GM18858 (cell line): ENCODE measurements at regions not wholly inside any gene's neighbourhood (a gene's known extent, or its start where the extent isn't known, plus 50 kb on each side); places are given as distances from the start of the nearest gene placed in this dataset.

ENCODE experiments used
- ATAC-seq: cut with Tn5 transposase; IDR thresholded peaks from one replicate; pipeline ENCODE4 v1.9.1; 2021; ENCODE audit not compliant: unreplicated experiment

DNA sequence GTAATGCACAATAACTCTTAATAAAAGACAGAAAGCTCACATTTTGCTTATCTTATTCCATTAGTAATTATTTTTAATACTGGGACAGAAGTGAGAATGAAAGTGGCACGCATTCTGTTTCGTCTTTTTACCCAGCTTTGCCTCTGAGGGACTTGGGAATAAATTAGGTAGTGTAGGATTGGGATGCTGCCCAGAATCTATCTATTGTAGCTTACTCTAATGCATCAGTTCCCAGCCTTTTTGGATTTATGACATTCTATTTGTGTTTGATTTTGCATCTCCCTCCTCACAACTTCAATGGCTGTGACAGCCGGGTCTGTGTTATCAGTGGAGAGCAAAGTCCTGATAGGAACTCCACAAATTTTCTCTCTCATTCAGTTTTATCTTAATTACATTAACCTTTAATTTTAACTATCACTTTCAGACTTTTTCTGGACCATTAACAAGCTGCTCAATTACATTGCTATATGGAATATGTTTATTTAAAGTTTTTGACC lies 62.9 kb upstream of the TULP4 start:
- ATAC-seq = no peak

DNA sequence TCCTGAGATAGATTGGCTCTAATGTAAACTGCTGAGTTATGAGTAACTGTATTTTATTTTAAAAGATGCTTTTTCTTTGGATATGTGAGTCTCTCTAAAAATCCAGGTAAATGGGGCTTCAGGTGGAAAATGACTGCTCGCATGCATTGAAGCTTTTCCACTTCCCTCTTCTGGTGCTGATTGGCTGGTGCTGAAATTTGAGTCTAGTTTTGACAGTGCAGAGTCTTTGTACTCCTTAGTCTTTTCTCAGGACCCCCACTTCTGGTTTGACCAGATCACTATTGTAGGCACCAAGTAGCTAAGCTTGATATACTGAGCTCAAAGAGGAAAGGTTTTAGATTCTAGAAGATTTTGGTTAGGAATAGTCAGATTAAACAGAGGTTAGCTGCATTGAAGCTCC lies 60.7 kb upstream of the TULP4 start:
- peak; percentile 44 for ATAC-seq

DNA sequence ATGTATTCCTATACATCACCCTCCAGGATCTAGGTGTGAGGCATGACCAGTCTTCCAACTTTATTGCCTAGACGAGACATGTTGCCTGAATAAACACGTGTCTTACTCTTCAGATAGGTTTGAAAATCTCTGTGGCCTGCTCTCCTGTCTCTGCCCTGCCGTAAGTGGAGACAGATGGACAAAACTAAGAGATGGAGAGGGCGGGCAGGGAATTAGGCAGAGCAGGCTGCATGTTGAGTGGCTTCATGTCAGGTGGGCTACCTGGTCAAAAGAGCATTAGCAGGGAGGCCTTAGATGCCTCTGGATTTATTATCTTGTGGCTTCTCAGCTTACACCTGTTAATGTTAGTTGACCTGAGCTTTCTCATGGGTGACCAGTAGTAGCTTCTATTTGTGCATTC lies 59.0 kb upstream of the TULP4 start:
- no peak for ATAC-seq

DNA sequence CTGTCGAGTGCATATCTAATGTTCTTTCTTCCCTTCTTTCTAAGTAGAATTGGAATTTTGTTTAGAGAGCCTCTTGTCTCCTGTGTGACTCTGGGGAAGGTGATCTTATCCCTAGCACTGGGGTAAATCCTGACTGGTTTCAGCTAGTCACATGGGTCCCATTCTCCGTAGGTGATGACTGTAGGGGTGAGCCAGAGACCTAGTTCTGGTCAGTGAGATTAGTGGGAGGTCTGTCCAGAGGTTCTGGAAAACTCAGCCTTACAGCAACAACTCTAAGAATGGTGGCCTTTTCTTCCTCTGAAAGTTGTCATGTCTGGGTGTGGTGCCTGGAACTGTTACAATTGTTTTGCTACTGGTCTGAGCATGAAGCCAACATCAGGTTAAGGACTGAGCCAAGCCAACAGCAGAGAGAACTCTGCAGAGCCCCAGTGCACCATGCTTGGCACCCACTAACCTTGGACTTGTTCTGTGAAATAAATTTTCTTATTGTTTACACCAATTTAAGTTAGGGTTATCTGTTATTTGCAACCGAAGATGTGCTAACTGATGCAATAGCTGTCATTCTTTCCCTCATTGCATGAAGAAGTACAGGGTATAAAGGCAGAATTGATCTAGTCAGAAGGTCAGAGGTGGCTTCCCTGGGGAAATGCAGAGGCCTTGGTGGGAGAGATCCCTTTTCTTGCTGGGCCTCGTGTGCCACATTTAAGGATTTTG lies 56.8 kb upstream of the TULP4 start:
- no peak for ATAC-seq

DNA sequence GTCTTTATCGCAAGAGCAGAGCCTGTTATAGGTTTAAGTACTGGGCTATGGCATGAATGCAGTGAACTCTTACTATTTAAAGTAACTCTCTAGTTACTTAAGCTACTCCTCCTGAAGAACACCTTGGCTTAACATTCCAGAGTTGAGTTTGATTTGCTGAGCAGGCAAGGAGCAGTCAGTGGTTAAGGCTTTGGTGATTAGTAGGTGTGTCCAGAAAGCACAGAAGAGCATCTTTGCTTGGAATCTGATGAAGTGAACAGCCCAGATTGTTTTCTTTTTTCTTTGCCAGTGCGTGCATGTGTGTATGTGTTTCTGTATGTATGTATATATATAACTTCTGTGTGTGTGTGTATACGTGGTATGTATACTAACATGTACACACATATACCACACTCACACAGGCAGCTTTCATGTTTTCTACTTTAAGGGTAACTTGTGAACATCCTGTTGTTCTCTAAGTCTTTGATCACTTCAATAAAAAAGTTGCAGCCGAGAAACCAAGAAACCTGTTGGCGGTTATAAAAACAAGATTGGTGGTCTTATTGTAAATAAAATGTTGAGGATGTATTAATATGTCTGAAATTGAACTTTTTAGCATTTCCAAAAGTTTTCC lies 56.2 kb upstream of the TULP4 start:
- ATAC-seq = no peak

DNA sequence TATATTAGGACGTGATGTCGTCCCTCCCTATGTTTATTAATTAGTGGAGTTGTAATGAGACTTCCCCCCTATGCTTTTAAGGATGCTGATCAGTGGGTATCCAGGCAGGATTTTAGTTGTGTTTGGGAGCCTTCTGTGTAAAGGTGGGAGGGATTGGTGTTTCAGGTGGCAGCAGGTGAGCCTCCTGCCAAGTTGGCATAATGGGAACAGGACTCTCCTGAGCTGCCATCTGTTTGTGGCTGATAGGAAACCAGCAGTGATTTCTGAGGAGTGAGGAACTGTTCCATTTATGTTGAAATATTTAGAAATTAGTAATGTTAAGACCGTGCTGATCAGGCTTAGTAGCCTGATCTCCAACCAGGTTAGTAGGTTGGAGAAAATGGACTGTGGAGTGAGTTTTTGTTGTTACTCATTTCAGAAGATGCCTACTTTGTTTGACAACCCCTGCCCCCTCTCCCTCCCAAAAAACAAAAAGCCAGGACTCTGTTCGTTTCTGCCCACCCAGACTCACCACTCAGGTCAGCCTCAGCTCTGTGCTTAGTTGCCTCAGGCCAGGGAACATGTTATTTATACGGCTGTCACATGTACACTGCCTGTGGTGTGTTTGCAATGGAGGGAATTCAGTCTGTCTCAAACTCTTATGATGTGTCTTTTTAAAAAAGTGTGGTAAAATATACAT lies 55.4 kb upstream of the TULP4 start:
- ATAC-seq = no peak

GRCh38 chr6:158257425-158257759 lies 54.9 kb upstream of the TULP4 start:
- no peak for ATAC-seq

DNA sequence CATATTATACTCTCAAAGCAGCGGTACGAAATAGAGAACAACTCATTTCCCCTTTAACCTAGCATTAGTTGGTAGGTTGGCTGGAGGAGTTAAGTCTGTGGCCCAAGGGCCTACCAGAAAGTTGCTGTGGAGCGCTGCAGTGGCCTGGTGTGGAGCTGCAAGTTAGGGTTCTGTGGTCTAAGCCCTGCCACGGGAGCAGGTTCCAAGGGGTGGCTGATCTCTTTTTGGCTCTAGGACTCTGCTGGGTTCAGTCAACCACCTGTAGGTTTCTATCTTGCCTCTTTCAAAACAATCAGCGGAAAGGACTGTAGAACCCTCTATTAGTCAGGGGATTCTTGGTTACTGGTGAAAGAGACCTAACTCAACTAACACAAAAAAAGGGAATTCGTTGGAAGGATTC lies 54.5 kb upstream of the TULP4 start:
- ATAC-seq = no peak

GRCh38 chr6:158259136-158259535 lies 53.1 kb upstream of the TULP4 start:
- ATAC-seq = no peak

GRCh38 chr6:158259845-158260244 lies 52.4 kb upstream of the TULP4 start:
- ATAC-seq = no peak

GRCh38 chr6:158262082-158262481 lies 50.2 kb upstream of the TULP4 start:
- no peak for ATAC-seq
